HG02588 (cell line): ENCODE measurements at regions not wholly inside any gene's neighbourhood (a gene's known extent, or its start where the extent isn't known, plus 50 kb on each side); places are given as distances from the start of the nearest gene placed in this dataset.
"Not testable (repeated sequence)": the region's sequence is repeated elsewhere in the genome, so short reads cannot be mapped to it uniquely, and the experiment has no call there.

Experiments
- ATAC-seq: cut with Tn5 transposase; IDR thresholded peaks from one replicate; pipeline ENCODE4 v1.9.1; 2021; ENCODE audit warnings: mild to moderate bottlenecking, moderate library complexity; ENCODE audit not compliant: unreplicated experiment

GRCh38 chr9:106177216-106177615, 482.9 kb downstream of the TMEM38B start:
- ATAC-seq, result no peak

- ATAC-seq, result no peak
These were observed 484.9 kb downstream of the TMEM38B start for GRCh38 chr9:106179191-106179590.

- ATAC-seq, result not testable (repeated sequence)
These were observed 509.6 kb downstream of the TMEM38B start for GRCh38 chr9:106203815-106204516.

GRCh38 chr9:106207298-106207697, 513.0 kb downstream of the TMEM38B start:
- no peak for ATAC-seq

GRCh38 chr9:106218427-106218826, 524.1 kb downstream of the TMEM38B start:
- ATAC-seq, result no peak

- ATAC-seq, result no peak
These were observed 524.5 kb downstream of the TMEM38B start for GRCh38 chr9:106218854-106219253.

- ATAC-seq, result no peak
These were observed 526.1 kb downstream of the TMEM38B start for GRCh38 chr9:106220415-106220814.

GRCh38 chr9:106228861-106229260, 534.5 kb downstream of the TMEM38B start:
- no peak for ATAC-seq

- ATAC-seq, result no peak
These were observed 538.8 kb downstream of the TMEM38B start for GRCh38 chr9:106233116-106233515.

GRCh38 chr9:106260908-106261307, 566.6 kb downstream of the TMEM38B start:
- not testable (repeated sequence) for ATAC-seq

GRCh38 chr9:106277966-106278365, 583.6 kb downstream of the TMEM38B start:
- ATAC-seq, result no peak

- ATAC-seq, result no peak
These were observed 579.2 kb upstream of the ZNF462 start for GRCh38 chr9:106283769-106284168.

GRCh38 chr9:106284296-106284695, 578.7 kb upstream of the ZNF462 start:
- ATAC-seq, result no peak

GRCh38 chr9:106286249-106286648, 576.7 kb upstream of the ZNF462 start:
- ATAC-seq, result no peak

GRCh38 chr9:106287091-106287631, 575.8 kb upstream of the ZNF462 start:
- no peak for ATAC-seq

GRCh38 chr9:106287731-106288130, 575.2 kb upstream of the ZNF462 start:
- no peak for ATAC-seq

GRCh38 chr9:106288689-106289088, 574.3 kb upstream of the ZNF462 start:
- no peak for ATAC-seq

GRCh38 chr9:106291786-106292185, 571.2 kb upstream of the ZNF462 start:
- no peak for ATAC-seq

GRCh38 chr9:106296426-106296825, 566.5 kb upstream of the ZNF462 start:
- no peak for ATAC-seq

- ATAC-seq, result no peak
These were observed 564.0 kb upstream of the ZNF462 start for GRCh38 chr9:106298997-106299396.

- ATAC-seq, result no peak
These were observed 558.5 kb upstream of the ZNF462 start for GRCh38 chr9:106304401-106304920.

GRCh38 chr9:106305428-106306133, 557.4 kb upstream of the ZNF462 start:
- ATAC-seq, result no peak
